Endothelial cell of umbilical vein (primary cell): ENCODE measurements at regions not wholly inside any gene's neighbourhood (a gene's known extent, or its start where the extent isn't known, plus 50 kb on each side); places are given as distances from the start of the nearest gene placed in this dataset.

Experiments
- BruUV-seq: library from RNA; stranded (reverse); fragments of 400-500 nt; replicated peaks from 2 replicates; lab custom pipeline; 2021; lab: Mats Ljungman, UMichigan
- CTCF ChIA-PET: fragments of 300-600, 350-600 bp; sonication (Branson Sonifier 250); formaldehyde crosslinking; loops from one replicate; lab custom pipeline; 2021; ENCODE audit warnings: antibody characterized with exemption, inconsistent platforms; lab: Charles Lee
- POLR2A ChIA-PET: fragments of 300-600, 350-600 bp; sonication (Branson Sonifier 250); formaldehyde crosslinking; loops from one replicate; lab custom pipeline; 2021; ENCODE audit warnings: antibody characterized with exemption, inconsistent platforms; lab: Charles Lee
- DNase-seq: peaks from one replicate; pipeline ENCODE4 v3.0.0-alpha.2; 2011; ENCODE audit warnings: low read depth, low spot score
- FAIRE-seq: peaks from 2 replicates; lab custom pipeline; 2011; peaks lifted over from hg19 to GRCh38; lab: Jason Lieb, UNC
- H2AFZ ChIP-seq: 2 replicates; pipeline ENCODE4 v1.6.0; 2012; ENCODE audit warnings: low read depth, low read length, control low read depth, inconsistent platforms
- H3K27ac ChIP-seq: 2 replicates; pipeline ENCODE4 v1.5.1; 2011; ENCODE audit warnings: low read depth, mild to moderate bottlenecking, control low read depth, low read length, moderate library complexity; ENCODE audit not compliant: insufficient read depth
- H3K27me3 ChIP-seq, 2 experiments: 2 replicates each; pipeline versions ENCODE4 v1.6.0 to v1.6.1; 2011; ENCODE audit warnings: low read length in 2 of 2, mixed read lengths in 1 of 2; ENCODE audit not compliant: control insufficient read depth in 2 of 2, insufficient read depth in 2 of 2
- H3K36me3 ChIP-seq, 2 experiments: 2 replicates in 1 of 2; 3 replicates in 1 of 2; pipeline ENCODE4 v1.5.1; 2011; ENCODE audit warnings: low read length in 2 of 2, mild to moderate bottlenecking in 1 of 2, moderate library complexity in 1 of 2; ENCODE audit not compliant: control insufficient read depth in 2 of 2, insufficient read depth in 2 of 2; ENCODE audit errors: extremely low read depth in 1 of 2
- H3K4me1 ChIP-seq: 3 replicates; pipeline ENCODE4 v1.5.1; 2011; ENCODE audit warnings: mild to moderate bottlenecking, low read length; ENCODE audit not compliant: control insufficient read depth, insufficient read depth; ENCODE audit errors: extremely low read depth
- H3K4me2 ChIP-seq: 2 replicates; pipeline ENCODE4 v1.6.1; 2011; ENCODE audit warnings: low read length, control low read depth, mixed read lengths; ENCODE audit not compliant: insufficient read depth
- H3K4me3 ChIP-seq, 3 experiments: fragments of 200-600 bp in 1 of 3; sonication (generic), shearing (Covaris generic) in 1 of 3; replicated peaks in 1 of 3; 2 replicates each; pipeline ENCODE4 v1.5.1; 2011 to 2016; ENCODE audit warnings: control low read depth in 3 of 3, low read length in 3 of 3, mild to moderate bottlenecking in 2 of 3, inconsistent platforms in 1 of 3, low read depth in 1 of 3, moderate library complexity in 1 of 3; ENCODE audit not compliant: insufficient read depth in 1 of 3
- H3K79me2 ChIP-seq: 2 replicates; pipeline ENCODE4 v1.6.0; 2012; ENCODE audit warnings: low read length, inconsistent platforms; ENCODE audit not compliant: control insufficient read depth, insufficient read depth
- H3K9ac ChIP-seq: replicated peaks from 2 replicates; pipeline ENCODE3; 2011; ENCODE audit warnings: low read length, control low read depth; ENCODE audit not compliant: insufficient read depth; ENCODE audit errors: extremely low read depth
- H3K9me1 ChIP-seq: replicated peaks from 3 replicates; pipeline ENCODE4 v1.6.0; 2011; ENCODE audit warnings: mild to moderate bottlenecking, low read length; ENCODE audit not compliant: control insufficient read depth, insufficient read depth; ENCODE audit errors: extremely low read depth
- H3K9me3 ChIP-seq: replicated peaks from 2 replicates; pipeline ENCODE4 v1.5.1; 2012; ENCODE audit warnings: low read length, inconsistent platforms; ENCODE audit not compliant: control insufficient read depth, insufficient read depth
- H4K20me1 ChIP-seq: replicated peaks from 2 replicates; pipeline ENCODE3; 2011; ENCODE audit warnings: mild to moderate bottlenecking, low read length; ENCODE audit not compliant: control insufficient read depth, insufficient read depth; ENCODE audit errors: extremely low read depth
- CTCF ChIP-seq, 2 donors: IDR thresholded peaks; 1 replicate in 1 of 2; 2 replicates in 1 of 2; pipeline ENCODE4 v1.5.1; 2011; ENCODE audit warnings: low read length in 2 of 2, mild to moderate bottlenecking in 2 of 2, moderate library complexity in 2 of 2, control low read depth in 1 of 2, inconsistent platforms in 1 of 2, low read depth in 1 of 2; ENCODE audit not compliant: insufficient read depth in 1 of 2; ENCODE audit errors: extremely low read depth in 1 of 2
- EZH2 ChIP-seq: IDR thresholded peaks from 2 replicates; pipeline ENCODE4 v1.6.1; 2012; ENCODE audit warnings: borderline replicate concordance, low read depth, mild to moderate bottlenecking, moderate library complexity, low read length, inconsistent platforms; ENCODE audit not compliant: severe bottlenecking
- FOS ChIP-seq: IDR thresholded peaks from 2 replicates; pipeline ENCODE4 v1.6.1; 2011; ENCODE audit warnings: mild to moderate bottlenecking, low read length, moderate library complexity, borderline replicate concordance; ENCODE audit not compliant: insufficient read depth
- GATA2 ChIP-seq: IDR thresholded peaks from 2 replicates; pipeline ENCODE4 v1.7.0; 2011; ENCODE audit warnings: low read depth, mild to moderate bottlenecking, moderate library complexity, mixed read lengths, low read length; ENCODE audit not compliant: insufficient read length, insufficient read depth
- JUN ChIP-seq: IDR thresholded peaks from 2 replicates; pipeline ENCODE4 v1.6.1; 2011; ENCODE audit warnings: borderline replicate concordance, low read depth; ENCODE audit not compliant: insufficient read length, insufficient read depth
- MAX ChIP-seq: IDR thresholded peaks from 2 replicates; pipeline ENCODE4 v1.6.1; 2011; ENCODE audit not compliant: insufficient read depth, insufficient read length
- MYC ChIP-seq: IDR thresholded peaks from one replicate; pipeline ENCODE4 v1.6.1; 2011; ENCODE audit warnings: mild to moderate bottlenecking, low read depth, low read length
- POLR2A ChIP-seq: IDR thresholded peaks from 2 replicates; pipeline ENCODE4 v1.6.1; 2012; ENCODE audit warnings: low read depth, mild to moderate bottlenecking, control low read depth, low read length
- POLR2AphosphoS5 ChIP-seq: IDR thresholded peaks from 2 replicates; pipeline ENCODE4 v1.6.1; 2012; ENCODE audit warnings: low read depth, mild to moderate bottlenecking, control low read depth, low read length, moderate library complexity; ENCODE audit not compliant: insufficient read depth
- dilution Hi-C: fragments of 300-500 bp; cut with MboI; formaldehyde crosslinking; loops from one replicate; pipeline ENCODE4 v1.15.0; 2019; ENCODE audit warnings: low sequenced_read_pairs; ENCODE audit not compliant: extremely low pct_ligation_motif_present
- intact Hi-C: fragments of 100-400 bp; cut with micrococcal nuclease; formaldehyde crosslinking; loops from one replicate; pipeline ENCODE4 v1.10.0; 2022

GRCh38 chr2:145654746-145655145 lies 1134.8 kb upstream of the ZEB2 start:
- Histone ChIP-seq H3K4me3 (no peak overlapping the region), H3K9me1 (no peaks in the 10 kb centered on the region), H3K4me2 (no peak overlapping the region), H4K20me1 (no peaks in the 10 kb centered on the region), H2AFZ (no peak overlapping the region), H3K79me2 (no peaks in the 10 kb centered on the region), H3K36me3 (no peaks in the 10 kb centered on the region), H3K27ac (no peak overlapping the region), H3K27me3 (no peaks in the 10 kb centered on the region), H3K9ac (no peak overlapping the region), H3K9me3 (no peaks in the 10 kb centered on the region), H3K4me1 (no peaks in the 10 kb centered on the region)
- ChIA-PET POLR2A (no interaction called here), CTCF (interaction anchor here (1.0 kb wide), 1 partner anchor 69 kb away, joined by 3 read pairs; no protein-coding TSS in a partner anchor)
- BruUV-seq = no TSS peak
- dilution Hi-C loops (no loop called here), intact Hi-C loops (no loop called here)
- no peak for DNase-seq
- no peak for FAIRE-seq
- no peak for TF ChIP-seq POLR2A
- no peak for TF ChIP-seq FOS
- TF ChIP-seq MAX = no peak
- TF ChIP-seq JUN = no peak
- TF ChIP-seq EZH2 = no peak
- TF ChIP-seq CTCF (IDR thresholded peaks at IDR 0.05; ENCODE audit: extremely low read depth in 1 of 2, insufficient read depth in 1 of 2, low read depth in 1 of 2, low read length in 2 of 2) = no peak
- no peak for TF ChIP-seq MYC
- no peak for TF ChIP-seq POLR2AphosphoS5
- no peak for TF ChIP-seq GATA2
